MCF 10A (cell line): ENCODE measurements at regions not wholly inside any gene's neighbourhood (a gene's known extent, or its start where the extent isn't known, plus 50 kb on each side); places are given as distances from the start of the nearest gene placed in this dataset.
A peak's percentile ranks its signal among the peaks of the same experiment; 100 is the strongest.

Experiments used
- BruUV-seq: library from RNA; stranded (reverse); fragments of 400-500 nt; replicated peaks from 2 replicates; lab custom pipeline; 2021; lab: Mats Ljungman, UMichigan
- CTCF ChIA-PET: fragments of 300-600 bp; sonication (Branson Sonifier 250); formaldehyde crosslinking; extraction: SDS; loops from one replicate; lab custom pipeline; 2021; ENCODE audit warnings: antibody characterized with exemption, inconsistent platforms; lab: Yijun Ruan, JAX
- POLR2A ChIA-PET: fragments of 300-600, 350-650 bp; sonication (Branson Sonifier 250); formaldehyde crosslinking; extraction: SDS; loops from one replicate; lab custom pipeline; 2020; ENCODE audit warnings: antibody characterized with exemption, inconsistent platforms; lab: Yijun Ruan, JAX
- DNase-seq: peaks from one replicate; pipeline ENCODE4 v3.0.0-alpha.2; 2018; ENCODE audit not compliant: unreplicated experiment
- H3K27ac Mint-ChIP-seq: one replicate; pipeline ENCODE4 v1.8.0; 2022; ENCODE audit warnings: mild to moderate bottlenecking, low read depth, mixed read lengths; ENCODE audit not compliant: unreplicated experiment
- H3K27me3 Mint-ChIP-seq: one replicate; pipeline ENCODE4 v1.8.0; 2022; ENCODE audit warnings: mixed read lengths; ENCODE audit not compliant: insufficient read depth, unreplicated experiment
- H3K36me3 Mint-ChIP-seq: one replicate; pipeline ENCODE4 v1.8.0; 2022; ENCODE audit warnings: mild to moderate bottlenecking, moderate library complexity, mixed read lengths; ENCODE audit not compliant: insufficient read depth, unreplicated experiment
- H3K4me1 Mint-ChIP-seq: one replicate; pipeline ENCODE4 v1.8.0; 2022; ENCODE audit warnings: mixed read lengths; ENCODE audit not compliant: insufficient read depth, unreplicated experiment
- H3K4me3 Mint-ChIP-seq: one replicate; pipeline ENCODE4 v1.8.0; 2022; ENCODE audit warnings: mild to moderate bottlenecking, moderate library complexity, mixed read lengths; ENCODE audit not compliant: unreplicated experiment
- H3K9me3 Mint-ChIP-seq: one replicate; pipeline ENCODE4 v1.8.0; 2022; ENCODE audit warnings: mixed read lengths; ENCODE audit not compliant: unreplicated experiment
- CTCF ChIP-seq: fragments of 200-600 bp; IDR thresholded peaks from one replicate; pipeline ENCODE4 v1.8.0; 2022; ENCODE audit warnings: antibody characterized with exemption, mild to moderate bottlenecking; ENCODE audit not compliant: unreplicated experiment
- intact Hi-C: fragments of 100-400 bp; cut with micrococcal nuclease; formaldehyde crosslinking; loops from 2 replicates; pipeline ENCODE4 v1.14.1; 2022

- Mint-ChIP-seq H3K9me3 (no peaks in the 10 kb centered on the region), H3K27me3 (no peaks in the 10 kb centered on the region), H3K36me3 (no peaks in the 10 kb centered on the region), H3K4me3 (no peak overlapping the region), H3K4me1 (peaks cover 2% of the 10 kb centered on the region), H3K27ac (no peak overlapping the region)
- POLR2A ChIA-PET, result no interaction called here
- TF ChIP-seq CTCF, result no peak
- intact Hi-C loops, result no loop called here
- BruUV-seq, result no TSS peak
- CTCF ChIA-PET, result interaction anchor here (1.8 kb wide), 1 partner anchor 17 kb away, joined by 5 read pairs; no protein-coding TSS in a partner anchor
- no peak for DNase-seq
Observed at GRCh38 chr11:13221722-13222121, 55.9 kb upstream of the BMAL1 start.

GRCh38 chr11:13222285-13222684 is 55.3 kb upstream of the BMAL1 start:
- no peak for TF ChIP-seq CTCF
- Mint-ChIP-seq H3K27me3 (no peaks in the 10 kb centered on the region), H3K27ac (no peak overlapping the region), H3K4me1 (no peaks in the 10 kb centered on the region), H3K9me3 (no peaks in the 10 kb centered on the region), H3K36me3 (no peaks in the 10 kb centered on the region), H3K4me3 (no peak overlapping the region)
- intact Hi-C loops, result no loop called here
- ChIA-PET CTCF (no interaction called here), POLR2A (no interaction called here)
- DNase-seq, result no peak
- no TSS peak for BruUV-seq

- intact Hi-C loops, result no loop called here
- POLR2A ChIA-PET, result no interaction called here
- DNase-seq, result peak; percentile 26
- no peaks in the 10 kb centered on the region for H3K27me3 Mint-ChIP-seq
- H3K27ac Mint-ChIP-seq, result no peak overlapping the region
- CTCF ChIA-PET, result interaction anchor here (0.7 to 1.5 kb wide), 6 partner anchors 13 to 120 kb away, joined by 3 to 7 read pairs (median 4); no protein-coding TSS in a partner anchor
- no peaks in the 10 kb centered on the region for H3K36me3 Mint-ChIP-seq
- no TSS peak for BruUV-seq
- H3K4me3 Mint-ChIP-seq, result no peak overlapping the region
- H3K9me3 Mint-ChIP-seq, result no peaks in the 10 kb centered on the region
- TF ChIP-seq CTCF, result no peak
- H3K4me1 Mint-ChIP-seq, result peaks cover 6% of the 10 kb centered on the region
Observed at GRCh38 chr11:13223112-13223511, 54.5 kb upstream of the BMAL1 start.

- BruUV-seq, result no TSS peak
- CTCF ChIA-PET, result interaction anchor here (1.0 to 3.5 kb wide), 4 partner anchors 14 to 119 kb away, joined by 4 to 12 read pairs (median 6); no protein-coding TSS in a partner anchor
- no peak for TF ChIP-seq CTCF
- Mint-ChIP-seq H3K9me3 (no peaks in the 10 kb centered on the region), H3K27me3 (no peaks in the 10 kb centered on the region), H3K36me3 (no peaks in the 10 kb centered on the region), H3K4me1 (peaks cover 6% of the 10 kb centered on the region), H3K4me3 (no peak overlapping the region), H3K27ac (no peak overlapping the region)
- POLR2A ChIA-PET, result interaction anchor here (0.6 kb wide), 1 partner anchor 10 kb away, joined by 3 read pairs; no protein-coding TSS in a partner anchor
- no peak for DNase-seq
- intact Hi-C loops, result no loop called here
Observed at GRCh38 chr11:13224324-13224723, 53.3 kb upstream of the BMAL1 start.
